ENCODE measurements at regions not wholly inside any gene's neighbourhood (a gene's known extent, or its start where the extent isn't known, plus 50 kb on each side); places are given as distances from the start of the nearest gene placed in this dataset.

GRCh38 chr14:42742084-42742483 lies 1135.4 kb downstream of the LRFN5 start:
- TF ChIP-seq NR3C1 (IDR thresholded peaks at IDR 0.05), result no peak
- TF ChIP-seq RNF2 (IDR thresholded peaks at IDR 0.05; ENCODE audit: borderline replicate concordance, low read depth), result no peak
- TF ChIP-seq EP300 (IDR thresholded peaks at IDR 0.05), result no peak
- TF ChIP-seq CHD2 (IDR thresholded peaks at IDR 0.05; ENCODE audit: low read length, partially characterized antibody), result no peak
